Choroid plexus epithelial cell (primary cell): ENCODE measurements at regions not wholly inside any gene's neighbourhood (a gene's known extent, or its start where the extent isn't known, plus 50 kb on each side); places are given as distances from the start of the nearest gene placed in this dataset.

ENCODE experiments used
- DNase-seq: peaks from one replicate; pipeline ENCODE4 v3.0.0-alpha.2; 2010; ENCODE audit warnings: low read depth
- H3K4me3 ChIP-seq: 2 replicates; pipeline ENCODE4 v1.5.1; 2011; ENCODE audit warnings: low read depth, mild to moderate bottlenecking, control low read depth, low read length, moderate library complexity
- CTCF ChIP-seq: conservative IDR thresholded peaks from 2 replicates; pipeline ENCODE4 v1.5.1; 2011; ENCODE audit warnings: low read depth, mild to moderate bottlenecking, control low read depth, inconsistent platforms, low read length, moderate library complexity

- peak; percentile 50 for DNase-seq
- H3K4me3 ChIP-seq, result no peak overlapping the region
- TF ChIP-seq CTCF, result no peak
These were observed 208.8 kb downstream of the SH2D1A start for GRCh38 chrX:124555036-124555595.

DNA sequence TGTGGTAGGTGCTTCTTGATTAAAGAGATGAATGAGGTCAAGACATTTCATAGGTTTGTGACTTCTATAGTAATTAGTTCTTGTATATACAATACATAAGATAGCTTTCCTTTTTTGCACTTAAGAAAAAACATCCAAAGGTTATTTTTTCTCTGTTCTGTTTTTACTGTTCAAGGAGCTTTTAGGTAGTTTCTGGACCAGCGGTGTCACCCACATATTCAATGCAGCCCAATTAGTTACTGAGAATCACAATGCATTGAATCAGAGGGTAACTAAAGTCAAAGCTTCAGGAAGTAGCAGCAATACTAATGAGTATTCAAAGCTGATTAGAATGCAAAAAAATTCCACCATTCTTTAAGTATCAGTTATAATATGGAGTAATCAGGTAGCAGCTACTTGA is 211.6 kb downstream of the SH2D1A start:
- DNase-seq, result no peak
- no peak for TF ChIP-seq CTCF
- H3K4me3 ChIP-seq, result no peak overlapping the region

GRCh38 chrX:124573468-124573867 is 227.1 kb downstream of the SH2D1A start:
- DNase-seq, result peak; percentile 20
- no peak for TF ChIP-seq CTCF
- H3K4me3 ChIP-seq, result no peak overlapping the region

- no peak for DNase-seq
- H3K4me3 ChIP-seq, result no peak overlapping the region
- TF ChIP-seq CTCF, result no peak
These were observed 246.4 kb downstream of the SH2D1A start for GRCh38 chrX:124592744-124593143.

- no peak overlapping the region for H3K4me3 ChIP-seq
- TF ChIP-seq CTCF, result no peak
- DNase-seq, result no peak
These were observed 247.8 kb downstream of the SH2D1A start for GRCh38 chrX:124594017-124594651.

DNA sequence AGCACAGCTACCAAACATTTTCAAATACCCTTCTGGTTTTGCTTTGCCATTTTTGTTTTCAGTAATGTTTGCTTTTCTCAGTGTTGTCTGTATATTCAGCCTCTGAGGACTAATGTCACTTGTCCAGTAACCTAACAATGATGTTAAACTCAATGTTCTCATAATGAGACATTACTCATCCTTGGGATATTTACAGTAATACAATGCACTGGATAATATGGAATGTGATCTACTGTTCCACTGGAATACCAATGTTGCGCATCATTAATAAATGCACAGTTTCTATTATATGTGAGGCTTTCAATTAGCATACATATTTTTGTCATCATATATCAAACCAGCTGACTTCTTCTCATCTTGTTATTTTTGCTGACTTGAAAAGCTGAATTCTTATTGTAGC is 259.1 kb downstream of the SH2D1A start:
- no peak overlapping the region for H3K4me3 ChIP-seq
- DNase-seq, result no peak
- no peak for TF ChIP-seq CTCF

DNA sequence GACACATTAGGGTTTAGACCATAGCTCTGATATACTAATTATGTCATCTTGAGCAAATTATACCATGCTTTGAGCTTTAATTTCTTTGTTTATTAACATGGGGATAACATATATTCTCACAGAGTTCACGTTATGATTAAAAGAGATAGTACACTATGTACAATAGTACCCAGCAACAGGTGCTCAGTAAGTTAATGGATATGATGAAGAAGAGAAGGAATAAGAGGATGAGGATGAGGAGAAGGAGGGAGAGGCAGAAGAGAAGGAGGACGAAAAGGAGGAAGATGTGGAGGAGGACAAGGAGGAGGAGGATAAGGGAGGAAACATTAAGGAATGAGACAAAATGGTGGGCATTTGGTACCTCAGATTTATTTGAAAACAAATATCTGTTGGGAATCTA is 260.4 kb downstream of the SH2D1A start:
- no peak for DNase-seq
- TF ChIP-seq CTCF, result no peak
- H3K4me3 ChIP-seq, result no peak overlapping the region
